Amniotic stem cell (primary cell): ENCODE measurements at regions not wholly inside any gene's neighbourhood (a gene's known extent, or its start where the extent isn't known, plus 50 kb on each side); places are given as distances from the start of the nearest gene placed in this dataset.
"Not testable (repeated sequence)": the region's sequence is repeated elsewhere in the genome, so short reads cannot be mapped to it uniquely, and the experiment has no call there.

Experiments used
- DNase-seq: peaks from one replicate; lab custom pipeline; 2025; lab: John Stamatoyannopoulos, UW

GRCh38 chrX:13223868-13224567 is 95.8 kb downstream of the ATXN3L start:
- DNase-seq: peak; percentile 62

GRCh38 chrX:13220916-13221315 is 98.9 kb downstream of the ATXN3L start:
- peak; percentile 37 for DNase-seq

GRCh38 chrX:13219991-13220764 is 99.7 kb downstream of the ATXN3L start:
- DNase-seq: no peak

- no peak for DNase-seq
Measured at GRCh38 chrX:13218758-13219157, 101.1 kb downstream of the ATXN3L start.

GRCh38 chrX:13216139-13216538 is 103.7 kb downstream of the ATXN3L start:
- no peak for DNase-seq

GRCh38 chrX:13215729-13216128 is 104.1 kb downstream of the ATXN3L start:
- DNase-seq: peak; percentile 2

- no peak for DNase-seq
Measured at GRCh38 chrX:13212191-13212651, 107.6 kb downstream of the ATXN3L start.

GRCh38 chrX:13210142-13210541 is 109.7 kb downstream of the ATXN3L start:
- DNase-seq: not testable (repeated sequence)

- DNase-seq: not testable (repeated sequence)
Measured at GRCh38 chrX:13209704-13210103, 110.1 kb downstream of the ATXN3L start.

GRCh38 chrX:13208281-13208935 is 111.4 kb downstream of the ATXN3L start:
- DNase-seq: no peak

- no peak for DNase-seq
Measured at GRCh38 chrX:13203271-13203670, 116.6 kb downstream of the ATXN3L start.

GRCh38 chrX:13201605-13202219 is 118.1 kb downstream of the ATXN3L start:
- DNase-seq: no peak

- DNase-seq: no peak
Measured at GRCh38 chrX:13200398-13200797, 119.5 kb downstream of the ATXN3L start.

- no peak for DNase-seq
Measured at GRCh38 chrX:13198762-13199064, 121.1 kb downstream of the ATXN3L start.

GRCh38 chrX:13198056-13198761 is 121.6 kb downstream of the ATXN3L start:
- no peak for DNase-seq

- DNase-seq: no peak
Measured at GRCh38 chrX:13196782-13197181, 123.1 kb downstream of the ATXN3L start.

- no peak for DNase-seq
Measured at GRCh38 chrX:13195340-13195739, 124.5 kb downstream of the ATXN3L start.

- no peak for DNase-seq
Measured at GRCh38 chrX:13194291-13195103, 125.4 kb downstream of the ATXN3L start.

- no peak for DNase-seq
Measured at GRCh38 chrX:13190051-13190450, 129.8 kb downstream of the ATXN3L start.

- DNase-seq: no peak
Measured at GRCh38 chrX:13189380-13189779, 130.5 kb downstream of the ATXN3L start.

GRCh38 chrX:13188731-13189309 is 131.0 kb downstream of the ATXN3L start:
- no peak for DNase-seq
